ENCODE measurements at regions not wholly inside any gene's neighbourhood (a gene's known extent, or its start where the extent isn't known, plus 50 kb on each side); places are given as distances from the start of the nearest gene placed in this dataset.
"Not testable (repeated sequence)": the region's sequence is repeated elsewhere in the genome, so short reads cannot be mapped to it uniquely, and the experiment has no call there.

DNA sequence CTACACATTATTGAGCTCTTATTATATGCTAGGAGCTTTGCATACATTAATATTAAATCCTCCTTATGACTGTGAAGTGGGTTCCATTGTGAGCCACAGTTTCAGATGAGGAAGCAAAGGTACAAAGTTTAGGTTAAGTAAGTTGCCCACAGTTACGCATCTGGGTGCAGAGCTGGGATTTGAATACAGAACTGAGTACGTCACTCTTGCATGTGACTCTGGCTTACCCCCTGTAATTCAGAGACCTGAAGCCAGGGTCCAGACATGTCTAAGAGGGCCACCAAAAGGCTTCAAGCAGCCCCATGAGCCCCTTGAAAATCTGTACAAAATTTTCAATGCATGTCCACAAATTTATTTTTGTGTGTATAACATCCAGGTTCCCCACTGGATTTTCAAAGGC, 71.8 kb downstream of the KLF15 start:
- Histone ChIP-seq H3K9ac (ENCODE audit: low read depth in 1 of 2, low read length in 2 of 2) (no peak overlapping the region), H3K27ac (ENCODE audit: low read depth in 1 of 2, low read length in 2 of 2) (no peak overlapping the region), H3K4me3 (ENCODE audit: low read depth in 1 of 3, low read length in 3 of 3) (no peak overlapping the region), H3K27me3 (ENCODE audit: control insufficient read depth in 4 of 4, insufficient read depth in 4 of 4, low read length in 3 of 4) (no peaks in the 10 kb centered on the region), H3K4me1 (ENCODE audit: control insufficient read depth in 4 of 4, insufficient read depth in 4 of 4, low read length in 3 of 4) (peaks cover 5 to 11% (median 8%) of the 10 kb centered on the region in 4 donors), H3K9me3 (ENCODE audit: control insufficient read depth in 4 of 4, low read length in 3 of 4) (no peaks in the 10 kb centered on the region), H3K36me3 (ENCODE audit: control insufficient read depth in 4 of 4, insufficient read depth in 3 of 4, low read depth in 1 of 4, low read length in 3 of 4) (no peaks in the 10 kb centered on the region)
- TF ChIP-seq, protein P1, sequence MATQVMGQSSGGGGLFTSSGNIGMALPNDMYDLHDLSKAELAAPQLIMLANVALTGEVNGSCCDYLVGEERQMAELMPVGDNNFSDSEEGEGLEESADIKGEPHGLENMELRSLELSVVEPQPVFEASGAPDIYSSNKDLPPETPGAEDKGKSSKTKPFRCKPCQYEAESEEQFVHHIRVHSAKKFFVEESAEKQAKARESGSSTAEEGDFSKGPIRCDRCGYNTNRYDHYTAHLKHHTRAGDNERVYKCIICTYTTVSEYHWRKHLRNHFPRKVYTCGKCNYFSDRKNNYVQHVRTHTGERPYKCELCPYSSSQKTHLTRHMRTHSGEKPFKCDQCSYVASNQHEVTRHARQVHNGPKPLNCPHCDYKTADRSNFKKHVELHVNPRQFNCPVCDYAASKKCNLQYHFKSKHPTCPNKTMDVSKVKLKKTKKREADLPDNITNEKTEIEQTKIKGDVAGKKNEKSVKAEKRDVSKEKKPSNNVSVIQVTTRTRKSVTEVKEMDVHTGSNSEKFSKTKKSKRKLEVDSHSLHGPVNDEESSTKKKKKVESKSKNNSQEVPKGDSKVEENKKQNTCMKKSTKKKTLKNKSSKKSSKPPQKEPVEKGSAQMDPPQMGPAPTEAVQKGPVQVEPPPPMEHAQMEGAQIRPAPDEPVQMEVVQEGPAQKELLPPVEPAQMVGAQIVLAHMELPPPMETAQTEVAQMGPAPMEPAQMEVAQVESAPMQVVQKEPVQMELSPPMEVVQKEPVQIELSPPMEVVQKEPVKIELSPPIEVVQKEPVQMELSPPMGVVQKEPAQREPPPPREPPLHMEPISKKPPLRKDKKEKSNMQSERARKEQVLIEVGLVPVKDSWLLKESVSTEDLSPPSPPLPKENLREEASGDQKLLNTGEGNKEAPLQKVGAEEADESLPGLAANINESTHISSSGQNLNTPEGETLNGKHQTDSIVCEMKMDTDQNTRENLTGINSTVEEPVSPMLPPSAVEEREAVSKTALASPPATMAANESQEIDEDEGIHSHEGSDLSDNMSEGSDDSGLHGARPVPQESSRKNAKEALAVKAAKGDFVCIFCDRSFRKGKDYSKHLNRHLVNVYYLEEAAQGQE (IDR thresholded peaks at IDR 0.05), result no peak
- WGBS, result 98% methylated on average over 2 of the region's 2 CpGs
- DNase-seq (ENCODE audit: low spot score), result no peak

DNA sequence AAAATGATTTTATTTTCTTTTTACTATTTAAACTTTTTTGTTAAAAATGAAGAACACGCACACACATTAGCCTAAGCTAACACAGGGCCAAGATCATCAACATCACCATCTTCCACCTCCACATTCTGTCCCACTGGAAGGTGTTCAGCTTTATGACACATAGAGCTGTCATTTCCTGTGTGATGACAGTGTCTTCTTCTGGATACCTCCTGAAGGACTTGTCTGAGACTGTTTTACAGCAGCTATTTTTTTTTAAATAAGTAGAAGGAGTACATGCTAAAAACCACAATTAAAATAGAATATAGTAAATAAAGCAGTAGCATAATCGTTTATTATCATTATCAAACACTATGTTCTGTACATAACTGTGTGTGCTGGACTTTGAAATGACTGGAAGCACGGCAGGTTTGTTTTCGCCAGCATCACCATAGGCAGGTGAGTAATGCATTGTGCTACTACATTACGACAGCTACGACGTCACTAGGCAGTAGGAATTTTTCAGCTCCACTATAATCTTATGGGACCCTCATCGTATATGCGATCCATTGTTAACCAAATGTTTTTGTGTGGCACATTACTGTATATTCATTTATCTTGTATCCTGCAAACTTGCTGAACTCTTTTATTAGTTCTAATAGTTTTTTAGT, 72.8 kb downstream of the KLF15 start:
- TF ChIP-seq, protein P2, sequence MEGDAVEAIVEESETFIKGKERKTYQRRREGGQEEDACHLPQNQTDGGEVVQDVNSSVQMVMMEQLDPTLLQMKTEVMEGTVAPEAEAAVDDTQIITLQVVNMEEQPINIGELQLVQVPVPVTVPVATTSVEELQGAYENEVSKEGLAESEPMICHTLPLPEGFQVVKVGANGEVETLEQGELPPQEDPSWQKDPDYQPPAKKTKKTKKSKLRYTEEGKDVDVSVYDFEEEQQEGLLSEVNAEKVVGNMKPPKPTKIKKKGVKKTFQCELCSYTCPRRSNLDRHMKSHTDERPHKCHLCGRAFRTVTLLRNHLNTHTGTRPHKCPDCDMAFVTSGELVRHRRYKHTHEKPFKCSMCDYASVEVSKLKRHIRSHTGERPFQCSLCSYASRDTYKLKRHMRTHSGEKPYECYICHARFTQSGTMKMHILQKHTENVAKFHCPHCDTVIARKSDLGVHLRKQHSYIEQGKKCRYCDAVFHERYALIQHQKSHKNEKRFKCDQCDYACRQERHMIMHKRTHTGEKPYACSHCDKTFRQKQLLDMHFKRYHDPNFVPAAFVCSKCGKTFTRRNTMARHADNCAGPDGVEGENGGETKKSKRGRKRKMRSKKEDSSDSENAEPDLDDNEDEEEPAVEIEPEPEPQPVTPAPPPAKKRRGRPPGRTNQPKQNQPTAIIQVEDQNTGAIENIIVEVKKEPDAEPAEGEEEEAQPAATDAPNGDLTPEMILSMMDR (IDR thresholded peaks at IDR 0.05; ENCODE audit: low read depth, low read length, missing input control), result no peak
- TF ChIP-seq, protein P3, sequence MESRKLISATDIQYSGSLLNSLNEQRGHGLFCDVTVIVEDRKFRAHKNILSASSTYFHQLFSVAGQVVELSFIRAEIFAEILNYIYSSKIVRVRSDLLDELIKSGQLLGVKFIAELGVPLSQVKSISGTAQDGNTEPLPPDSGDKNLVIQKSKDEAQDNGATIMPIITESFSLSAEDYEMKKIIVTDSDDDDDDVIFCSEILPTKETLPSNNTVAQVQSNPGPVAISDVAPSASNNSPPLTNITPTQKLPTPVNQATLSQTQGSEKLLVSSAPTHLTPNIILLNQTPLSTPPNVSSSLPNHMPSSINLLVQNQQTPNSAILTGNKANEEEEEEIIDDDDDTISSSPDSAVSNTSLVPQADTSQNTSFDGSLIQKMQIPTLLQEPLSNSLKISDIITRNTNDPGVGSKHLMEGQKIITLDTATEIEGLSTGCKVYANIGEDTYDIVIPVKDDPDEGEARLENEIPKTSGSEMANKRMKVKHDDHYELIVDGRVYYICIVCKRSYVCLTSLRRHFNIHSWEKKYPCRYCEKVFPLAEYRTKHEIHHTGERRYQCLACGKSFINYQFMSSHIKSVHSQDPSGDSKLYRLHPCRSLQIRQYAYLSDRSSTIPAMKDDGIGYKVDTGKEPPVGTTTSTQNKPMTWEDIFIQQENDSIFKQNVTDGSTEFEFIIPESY (IDR thresholded peaks at IDR 0.05), result no peak
- TF ChIP-seq, protein P4, sequence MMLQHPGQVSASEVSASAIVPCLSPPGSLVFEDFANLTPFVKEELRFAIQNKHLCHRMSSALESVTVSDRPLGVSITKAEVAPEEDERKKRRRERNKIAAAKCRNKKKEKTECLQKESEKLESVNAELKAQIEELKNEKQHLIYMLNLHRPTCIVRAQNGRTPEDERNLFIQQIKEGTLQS (IDR thresholded peaks at IDR 0.05), result no peak
- no peak for TF ChIP-seq TAF1 (conservative IDR thresholded peaks at IDR 0.05)
- no peak for TF ChIP-seq EGR1 (IDR thresholded peaks at IDR 0.05; ENCODE audit: low read depth in 2 of 2)
- Histone ChIP-seq H3K4me1 (ENCODE audit: control insufficient read depth in 4 of 4, insufficient read depth in 4 of 4, low read length in 3 of 4) (peaks cover 5 to 11% (median 8%) of the 10 kb centered on the region in 4 donors), H3K9me3 (ENCODE audit: control insufficient read depth in 4 of 4, low read length in 3 of 4) (no peaks in the 10 kb centered on the region), H3K36me3 (ENCODE audit: control insufficient read depth in 4 of 4, insufficient read depth in 3 of 4, low read depth in 1 of 4, low read length in 3 of 4) (no peaks in the 10 kb centered on the region), H3K27me3 (ENCODE audit: control insufficient read depth in 4 of 4, insufficient read depth in 4 of 4, low read length in 3 of 4) (no peaks in the 10 kb centered on the region), H3K27ac (ENCODE audit: low read depth in 1 of 2, low read length in 2 of 2) (no peak overlapping the region), H3K9ac (ENCODE audit: low read depth in 1 of 2, low read length in 2 of 2) (no peak overlapping the region), H3K4me3 (ENCODE audit: low read depth in 1 of 3, low read length in 3 of 3) (no peak overlapping the region)
- 79% methylated on average over 9 of the region's 9 CpGs for WGBS
- DNase-seq (ENCODE audit: low spot score), result no peak

DNA sequence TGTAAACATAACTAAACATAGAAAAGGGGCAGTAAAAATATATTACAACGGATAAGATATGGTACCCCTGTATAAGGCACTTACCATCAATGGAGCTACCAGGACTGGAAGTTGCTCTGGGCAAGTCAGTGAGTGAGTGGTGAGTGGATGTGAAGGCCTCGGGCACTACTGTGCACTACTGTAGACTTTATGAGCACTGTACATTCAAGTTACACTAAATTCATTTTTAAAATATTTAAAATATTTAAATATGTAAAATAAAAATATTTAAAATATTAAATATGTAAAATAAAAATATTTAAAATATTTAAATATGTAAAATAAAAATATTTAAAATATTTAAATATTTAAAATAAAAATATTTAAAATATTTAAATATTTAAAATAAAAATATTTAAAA, 73.6 kb downstream of the KLF15 start:
- 91% methylated on average over 2 of the region's 2 CpGs for WGBS
- not testable (repeated sequence) for H3K4me3 ChIP-seq (ENCODE audit: low read depth in 1 of 3, low read length in 3 of 3); H3K9me3 ChIP-seq (ENCODE audit: control insufficient read depth in 4 of 4, low read length in 3 of 4); H3K27ac ChIP-seq (ENCODE audit: low read depth in 1 of 2, low read length in 2 of 2); DNase-seq (ENCODE audit: low spot score); H3K9ac ChIP-seq (ENCODE audit: low read depth in 1 of 2, low read length in 2 of 2); H3K27me3 ChIP-seq (ENCODE audit: control insufficient read depth in 4 of 4, insufficient read depth in 4 of 4, low read length in 3 of 4); H3K36me3 ChIP-seq (ENCODE audit: control insufficient read depth in 4 of 4, insufficient read depth in 3 of 4, low read depth in 1 of 4, low read length in 3 of 4)
- peaks cover 5 to 11% (median 8%) of the 10 kb centered on the region in 4 donors for H3K4me1 ChIP-seq (ENCODE audit: control insufficient read depth in 4 of 4, insufficient read depth in 4 of 4, low read length in 3 of 4)
